Keratinocyte (primary cell): ENCODE measurements at regions not wholly inside any gene's neighbourhood (a gene's known extent, or its start where the extent isn't known, plus 50 kb on each side); places are given as distances from the start of the nearest gene placed in this dataset.

Experiments
- DNase-seq: peaks from one replicate; pipeline ENCODE4 v3.0.0-alpha.2; 2011; ENCODE audit warnings: low read depth, missing footprints, low spot score
- FAIRE-seq: peaks from 2 replicates; lab custom pipeline; 2011; peaks lifted over from hg19 to GRCh38; lab: Jason Lieb, UNC
- H2AFZ ChIP-seq: 2 replicates; pipeline ENCODE4 v1.6.0; 2012; ENCODE audit warnings: low read length, control low read depth, inconsistent platforms; ENCODE audit not compliant: control insufficient read depth
- H3K27ac ChIP-seq: 2 replicates; pipeline ENCODE4 v1.5.1; 2011; ENCODE audit warnings: low read length; ENCODE audit not compliant: control insufficient read depth, insufficient read depth
- H3K27me3 ChIP-seq: 3 replicates; pipeline ENCODE4 v1.6.0; 2011; ENCODE audit warnings: low read length; ENCODE audit not compliant: control insufficient read depth, insufficient read depth; ENCODE audit errors: extremely low read depth
- H3K36me3 ChIP-seq, 2 experiments: 2 replicates in 1 of 2; 3 replicates in 1 of 2; pipeline ENCODE4 v1.5.1; 2011; ENCODE audit warnings: low read length in 2 of 2, mild to moderate bottlenecking in 1 of 2; ENCODE audit not compliant: control insufficient read depth in 2 of 2, insufficient read depth in 2 of 2; ENCODE audit errors: extremely low read depth in 1 of 2
- H3K4me1 ChIP-seq: 3 replicates; pipeline ENCODE4 v1.5.1; 2011; ENCODE audit warnings: low read length; ENCODE audit not compliant: control insufficient read depth, insufficient read depth; ENCODE audit errors: extremely low read depth
- H3K4me2 ChIP-seq: 3 replicates; pipeline ENCODE4 v1.6.0; 2011; ENCODE audit warnings: low read depth, low read length; ENCODE audit not compliant: control insufficient read depth, insufficient read depth; ENCODE audit errors: extremely low read depth
- H3K4me3 ChIP-seq, 3 experiments: fragments of 200-600 bp in 1 of 3; sonication (generic) in 1 of 3; 2 replicates in 2 of 3; 3 replicates in 1 of 3; pipeline ENCODE4 v1.5.1; 2011 to 2016; ENCODE audit warnings: low read length in 3 of 3, mild to moderate bottlenecking in 3 of 3, control low read depth in 2 of 3, inconsistent platforms in 1 of 3, low read depth in 1 of 3, mixed read lengths in 1 of 3, mixed run types in 1 of 3, moderate library complexity in 1 of 3; ENCODE audit not compliant: control insufficient read depth in 2 of 3, insufficient read depth in 2 of 3; ENCODE audit errors: extremely low read depth in 1 of 3
- H3K79me2 ChIP-seq: 2 replicates; pipeline ENCODE4 v1.6.0; 2012; ENCODE audit warnings: low read length; ENCODE audit not compliant: control insufficient read depth, insufficient read depth
- H3K9ac ChIP-seq: 3 replicates; pipeline ENCODE4 v1.6.0; 2011; ENCODE audit warnings: low read length; ENCODE audit not compliant: control insufficient read depth, insufficient read depth; ENCODE audit errors: extremely low read depth
- H3K9me1 ChIP-seq: 3 replicates; pipeline ENCODE4 v1.6.0; 2011; ENCODE audit warnings: low read length; ENCODE audit not compliant: control insufficient read depth, insufficient read depth; ENCODE audit errors: extremely low read depth
- H3K9me3 ChIP-seq: 2 replicates; pipeline ENCODE4 v1.5.1; 2012; ENCODE audit warnings: low read depth, low read length; ENCODE audit not compliant: control insufficient read depth
- H4K20me1 ChIP-seq: 3 replicates; pipeline ENCODE4 v1.6.0; 2011; ENCODE audit warnings: low read length; ENCODE audit not compliant: control insufficient read depth, insufficient read depth; ENCODE audit errors: extremely low read depth
- EZH2 ChIP-seq: IDR thresholded peaks from one replicate; pipeline ENCODE4 v1.6.1; 2012; ENCODE audit warnings: inconsistent platforms, mild to moderate bottlenecking, low read length, moderate library complexity
- dilution Hi-C: fragments of 300-500 bp; cut with MboI; formaldehyde crosslinking; loops from one replicate; pipeline ENCODE4 v1.7.0; 2020; ENCODE audit warnings: low sequenced_read_pairs; ENCODE audit not compliant: extremely low pct_ligation_motif_present
- TF ChIP-seq, protein P1 (sequence below), 3 experiments: IDR thresholded peaks in 1 of 3; conservative IDR thresholded peaks in 1 of 3; optimal IDR thresholded peaks in 1 of 3; 2 replicates in 2 of 3; 3 replicates in 1 of 3; pipeline versions ENCODE3 to v1.5.1; 2011; ENCODE audit warnings: low read length in 3 of 3, mild to moderate bottlenecking in 3 of 3, moderate library complexity in 2 of 3, control low read depth in 1 of 3, inconsistent platforms in 1 of 3; ENCODE audit not compliant: insufficient read depth in 2 of 3; ENCODE audit errors: extremely low read depth in 1 of 3

DNA sequence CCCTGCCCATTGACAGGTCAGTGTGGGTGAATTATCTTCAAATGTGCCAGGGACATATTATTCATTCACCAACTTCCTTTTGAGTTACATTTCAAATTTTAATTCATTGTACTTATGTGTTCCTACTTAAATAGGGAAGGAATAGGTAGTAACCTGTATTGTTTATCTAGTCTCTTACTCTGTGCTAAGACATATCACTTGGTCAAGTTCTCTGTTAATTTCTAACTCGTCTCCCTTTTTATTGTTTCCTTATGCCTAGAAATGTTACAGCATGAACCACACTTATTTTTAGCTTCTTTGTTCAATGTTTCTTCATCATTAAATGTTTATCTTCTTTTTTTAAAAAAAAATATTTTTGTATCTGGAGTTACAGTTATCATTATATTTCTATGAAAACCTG is 151.9 kb downstream of the HAUS1 start:
- Histone ChIP-seq H2AFZ (no peak overlapping the region), H4K20me1 (no peaks in the 10 kb centered on the region), H3K27me3 (no peaks in the 10 kb centered on the region), H3K4me3 (no peak overlapping the region), H3K9me3 (no peaks in the 10 kb centered on the region), H3K79me2 (peaks cover 46% of the 10 kb centered on the region), H3K9me1 (no peaks in the 10 kb centered on the region), H3K27ac (no peak overlapping the region), H3K36me3 (peaks cover 2 to 5% of the 10 kb centered on the region in 2 experiments), H3K4me2 (no peak overlapping the region), H3K4me1 (peaks cover 35% of the 10 kb centered on the region), H3K9ac (no peak overlapping the region)
- DNase-seq (no peak), FAIRE-seq (no peak)
- dilution Hi-C loops, result no loop called here
- TF ChIP-seq, protein P1, sequence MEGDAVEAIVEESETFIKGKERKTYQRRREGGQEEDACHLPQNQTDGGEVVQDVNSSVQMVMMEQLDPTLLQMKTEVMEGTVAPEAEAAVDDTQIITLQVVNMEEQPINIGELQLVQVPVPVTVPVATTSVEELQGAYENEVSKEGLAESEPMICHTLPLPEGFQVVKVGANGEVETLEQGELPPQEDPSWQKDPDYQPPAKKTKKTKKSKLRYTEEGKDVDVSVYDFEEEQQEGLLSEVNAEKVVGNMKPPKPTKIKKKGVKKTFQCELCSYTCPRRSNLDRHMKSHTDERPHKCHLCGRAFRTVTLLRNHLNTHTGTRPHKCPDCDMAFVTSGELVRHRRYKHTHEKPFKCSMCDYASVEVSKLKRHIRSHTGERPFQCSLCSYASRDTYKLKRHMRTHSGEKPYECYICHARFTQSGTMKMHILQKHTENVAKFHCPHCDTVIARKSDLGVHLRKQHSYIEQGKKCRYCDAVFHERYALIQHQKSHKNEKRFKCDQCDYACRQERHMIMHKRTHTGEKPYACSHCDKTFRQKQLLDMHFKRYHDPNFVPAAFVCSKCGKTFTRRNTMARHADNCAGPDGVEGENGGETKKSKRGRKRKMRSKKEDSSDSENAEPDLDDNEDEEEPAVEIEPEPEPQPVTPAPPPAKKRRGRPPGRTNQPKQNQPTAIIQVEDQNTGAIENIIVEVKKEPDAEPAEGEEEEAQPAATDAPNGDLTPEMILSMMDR (optimal IDR thresholded peaks at IDR 0.05 in 1 of 3, IDR thresholded peaks at IDR 0.05 in 1 of 3, conservative IDR thresholded peaks at IDR 0.05 in 1 of 3; ENCODE audit: extremely low read depth in 1 of 3, insufficient read depth in 2 of 3, low read length in 3 of 3), result no peak
- TF ChIP-seq EZH2, result no peak

DNA sequence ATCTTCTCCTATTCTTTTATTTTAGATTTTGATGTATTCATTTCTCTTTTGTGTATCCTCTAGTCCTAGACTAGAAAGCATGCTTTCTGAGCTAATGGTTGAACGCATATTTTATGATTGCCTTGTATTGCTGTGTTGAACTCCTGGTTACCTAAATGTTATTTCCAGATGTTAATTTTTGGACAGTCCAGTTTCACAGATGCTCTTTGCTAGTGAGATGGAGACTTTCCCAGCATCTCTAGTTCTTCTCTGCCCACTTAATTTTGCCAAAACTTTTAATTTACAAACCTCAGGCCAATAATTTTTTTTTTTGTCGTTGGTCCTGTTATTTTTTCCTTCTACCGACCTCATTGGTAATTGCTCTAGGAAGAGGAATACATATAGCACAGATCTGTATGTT is 153.2 kb downstream of the HAUS1 start:
- Histone ChIP-seq H3K27me3 (no peaks in the 10 kb centered on the region), H3K79me2 (peaks cover 47% of the 10 kb centered on the region), H3K9me1 (no peaks in the 10 kb centered on the region), H3K27ac (no peak overlapping the region), H2AFZ (no peak overlapping the region), H3K9me3 (no peaks in the 10 kb centered on the region), H4K20me1 (no peaks in the 10 kb centered on the region), H3K4me1 (peaks cover 46% of the 10 kb centered on the region), H3K9ac (no peak overlapping the region), H3K4me2 (no peak overlapping the region), H3K36me3 (peaks cover 2 to 7% of the 10 kb centered on the region in 2 experiments), H3K4me3 (no peak overlapping the region)
- FAIRE-seq, result no peak
- dilution Hi-C loops, result no loop called here
- TF ChIP-seq, protein P1 (optimal IDR thresholded peaks at IDR 0.05 in 1 of 3, IDR thresholded peaks at IDR 0.05 in 1 of 3, conservative IDR thresholded peaks at IDR 0.05 in 1 of 3; ENCODE audit: extremely low read depth in 1 of 3, insufficient read depth in 2 of 3, low read length in 3 of 3), result no peak
- TF ChIP-seq EZH2, result no peak
- no peak for DNase-seq
